ENCODE measurements at regions not wholly inside any gene's neighbourhood (a gene's known extent, or its start where the extent isn't known, plus 50 kb on each side); places are given as distances from the start of the nearest gene placed in this dataset.

- no peak for TF ChIP-seq CTCF (conservative IDR thresholded peaks at IDR 0.05; ENCODE audit: low read depth, low read length)
- no peak for TF ChIP-seq EZH2 (IDR thresholded peaks at IDR 0.05; ENCODE audit: low read length, unreplicated experiment)
Measured at GRCh38 chr10:23675585-23675984, 236.7 kb downstream of the OTUD1 start.
